ENCODE measurements at regions not wholly inside any gene's neighbourhood (a gene's known extent, or its start where the extent isn't known, plus 50 kb on each side); places are given as distances from the start of the nearest gene placed in this dataset.

GRCh38 chr21:38619992-38620479, 121.8 kb upstream of the ERG start:
- H4K20me1 ChIP-seq (ENCODE audit: insufficient read depth, low read length): no peaks in the 10 kb centered on the region
- no peaks in the 10 kb centered on the region for H3K79me2 ChIP-seq (ENCODE audit: insufficient read depth, low read length)
- no peak overlapping the region for H3K9ac ChIP-seq (ENCODE audit: low read depth, low read length)
- H3K36me3 ChIP-seq (ENCODE audit: insufficient read depth, low read length): no peaks in the 10 kb centered on the region
- no peak for TF ChIP-seq EZH2 (IDR thresholded peaks at IDR 0.05; ENCODE audit: borderline replicate concordance, low read depth, low read length, severe bottlenecking)
- TF ChIP-seq CTCF (IDR thresholded peaks at IDR 0.05; ENCODE audit: borderline replicate concordance, extremely low read depth, low read length, poor library complexity, severe bottlenecking): no peak
- H3K9me3 ChIP-seq (ENCODE audit: insufficient read depth, low read length, severe bottlenecking): no peaks in the 10 kb centered on the region
- no peak for DNase-seq
- no peaks in the 10 kb centered on the region for H3K27me3 ChIP-seq (ENCODE audit: insufficient read depth, low read length, poor library complexity)
- no peaks in the 10 kb centered on the region for H3K4me1 ChIP-seq (ENCODE audit: insufficient read depth, low read length)
- H3K4me3 ChIP-seq (ENCODE audit: low read depth in 1 of 2, low read length in 2 of 2): no peak overlapping the region
- no peak overlapping the region for H3K27ac ChIP-seq (ENCODE audit: low read length)
- H3K4me2 ChIP-seq (ENCODE audit: insufficient read depth, low read length): no peak overlapping the region
- H2AFZ ChIP-seq (ENCODE audit: low read depth, low read length): no peak overlapping the region
- no peak for ATAC-seq (ENCODE audit: insufficient read depth, low read depth)

DNA sequence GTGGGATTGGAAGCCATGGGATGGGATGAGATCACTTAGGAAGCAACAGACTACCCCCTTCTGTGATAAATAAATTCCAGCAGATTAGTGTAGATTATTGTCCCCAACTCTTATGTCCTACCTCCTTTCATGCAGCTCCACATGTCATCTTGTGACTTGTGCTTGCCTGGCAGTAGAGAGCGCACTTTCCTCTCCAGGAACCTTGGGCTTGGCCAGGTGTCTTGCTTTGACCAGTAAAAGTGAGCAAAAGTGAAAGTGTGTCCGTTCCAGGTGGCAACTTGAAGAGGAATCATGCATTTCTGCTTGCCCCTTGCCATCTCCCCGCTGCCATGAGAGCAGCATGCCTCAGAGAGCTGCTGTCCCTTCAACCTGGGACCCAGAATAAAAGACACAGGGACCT, 122.9 kb upstream of the ERG start:
- Histone ChIP-seq H3K4me2 (ENCODE audit: insufficient read depth, low read length) (no peak overlapping the region), H3K27me3 (ENCODE audit: insufficient read depth, low read length, poor library complexity) (no peaks in the 10 kb centered on the region)
- TF ChIP-seq EZH2 (IDR thresholded peaks at IDR 0.05; ENCODE audit: borderline replicate concordance, low read depth, low read length, severe bottlenecking): no peak
- no peak for TF ChIP-seq CTCF (IDR thresholded peaks at IDR 0.05; ENCODE audit: borderline replicate concordance, extremely low read depth, low read length, poor library complexity, severe bottlenecking)

GRCh38 chr21:38622081-38622826, 124.0 kb upstream of the ERG start:
- ATAC-seq (ENCODE audit: insufficient read depth, low read depth) (no peak), DNase-seq (no peak)
- H3K9me3 ChIP-seq (ENCODE audit: insufficient read depth, low read length, severe bottlenecking): no peaks in the 10 kb centered on the region
- H3K4me3 ChIP-seq (ENCODE audit: low read depth in 1 of 2, low read length in 2 of 2): no peak overlapping the region
- no peaks in the 10 kb centered on the region for H3K79me2 ChIP-seq (ENCODE audit: insufficient read depth, low read length)
- H4K20me1 ChIP-seq (ENCODE audit: insufficient read depth, low read length): no peaks in the 10 kb centered on the region
- H3K27ac ChIP-seq (ENCODE audit: low read length): no peak overlapping the region
- H3K9ac ChIP-seq (ENCODE audit: low read depth, low read length): no peak overlapping the region
- TF ChIP-seq EZH2 (IDR thresholded peaks at IDR 0.05; ENCODE audit: borderline replicate concordance, low read depth, low read length, severe bottlenecking): no peak
- TF ChIP-seq CTCF (IDR thresholded peaks at IDR 0.05; ENCODE audit: borderline replicate concordance, extremely low read depth, low read length, poor library complexity, severe bottlenecking): no peak
- H3K27me3 ChIP-seq (ENCODE audit: insufficient read depth, low read length, poor library complexity): no peaks in the 10 kb centered on the region
- no peak overlapping the region for H2AFZ ChIP-seq (ENCODE audit: low read depth, low read length)
- H3K4me2 ChIP-seq (ENCODE audit: insufficient read depth, low read length): no peak overlapping the region
- H3K4me1 ChIP-seq (ENCODE audit: insufficient read depth, low read length): no peaks in the 10 kb centered on the region
- no peaks in the 10 kb centered on the region for H3K36me3 ChIP-seq (ENCODE audit: insufficient read depth, low read length)

More for the DNA sequence above, 122.9 kb upstream of the ERG start:
- DNase-seq (no peak), ATAC-seq (ENCODE audit: insufficient read depth, low read depth) (no peak; the same call in 2 of the 3 replicates)
- no peaks in the 10 kb centered on the region for H3K4me1 ChIP-seq (ENCODE audit: insufficient read depth, low read length)
- H3K36me3 ChIP-seq (ENCODE audit: insufficient read depth, low read length): no peaks in the 10 kb centered on the region
- no peak overlapping the region for H2AFZ ChIP-seq (ENCODE audit: low read depth, low read length)
- no peak overlapping the region for H3K27ac ChIP-seq (ENCODE audit: low read length)
- no peaks in the 10 kb centered on the region for H3K9me3 ChIP-seq (ENCODE audit: insufficient read depth, low read length, severe bottlenecking)
- no peak overlapping the region for H3K9ac ChIP-seq (ENCODE audit: low read depth, low read length)
- no peak overlapping the region for H3K4me3 ChIP-seq (ENCODE audit: low read depth in 1 of 2, low read length in 2 of 2)
- H3K79me2 ChIP-seq (ENCODE audit: insufficient read depth, low read length): no peaks in the 10 kb centered on the region
- H4K20me1 ChIP-seq (ENCODE audit: insufficient read depth, low read length): no peaks in the 10 kb centered on the region

All from DND-41 (cell line).